Osteocyte (in vitro differentiated cells): ENCODE measurements at regions not wholly inside any gene's neighbourhood (a gene's known extent, or its start where the extent isn't known, plus 50 kb on each side); places are given as distances from the start of the nearest gene placed in this dataset.

ENCODE experiments used
- DNase-seq: peaks from one replicate; pipeline ENCODE4 v3.0.0; 2021; ENCODE audit warnings: mixed read lengths; ENCODE audit not compliant: unreplicated experiment; ENCODE audit errors: extremely low spot score
- H3K27ac Mint-ChIP-seq: one replicate; pipeline ENCODE4 v1.8.0; 2021; ENCODE audit warnings: mild to moderate bottlenecking, mixed read lengths; ENCODE audit not compliant: unreplicated experiment
- H3K27me3 Mint-ChIP-seq: one replicate; pipeline ENCODE4 v1.8.0; 2021; ENCODE audit warnings: mixed read lengths; ENCODE audit not compliant: unreplicated experiment
- H3K36me3 Mint-ChIP-seq: one replicate; pipeline ENCODE4 v1.8.0; 2021; ENCODE audit warnings: mixed read lengths; ENCODE audit not compliant: unreplicated experiment
- H3K4me1 Mint-ChIP-seq: one replicate; pipeline ENCODE4 v1.8.0; 2021; ENCODE audit warnings: mixed read lengths; ENCODE audit not compliant: unreplicated experiment
- H3K4me3 Mint-ChIP-seq: one replicate; pipeline ENCODE4 v1.8.0; 2021; ENCODE audit warnings: mild to moderate bottlenecking, moderate library complexity, mixed read lengths; ENCODE audit not compliant: unreplicated experiment
- H3K9me3 Mint-ChIP-seq: one replicate; pipeline ENCODE4 v1.8.0; 2021; ENCODE audit warnings: mixed read lengths; ENCODE audit not compliant: unreplicated experiment
- CTCF ChIP-seq: fragments of 200-600 bp; sonication (generic); IDR thresholded peaks from 2 replicates; pipeline ENCODE4 v1.5.0; 2021; ENCODE audit warnings: antibody characterized with exemption, mild to moderate bottlenecking, moderate library complexity

GRCh38 chr2:19201911-19202462 lies 156.4 kb downstream of the OSR1 start:
- no peaks in the 10 kb centered on the region for H3K36me3 Mint-ChIP-seq
- no peak for DNase-seq
- H3K27ac Mint-ChIP-seq = no peak overlapping the region
- H3K27me3 Mint-ChIP-seq = no peaks in the 10 kb centered on the region
- no peaks in the 10 kb centered on the region for H3K4me1 Mint-ChIP-seq
- H3K4me3 Mint-ChIP-seq = no peak overlapping the region
- no peak for TF ChIP-seq CTCF
- H3K9me3 Mint-ChIP-seq = peaks cover 6% of the 10 kb centered on the region

GRCh38 chr2:19198381-19198780 lies 160.0 kb downstream of the OSR1 start:
- Mint-ChIP-seq H3K27ac (no peak overlapping the region), H3K9me3 (peaks cover 9% of the 10 kb centered on the region), H3K27me3 (no peaks in the 10 kb centered on the region), H3K4me3 (no peak overlapping the region), H3K36me3 (peaks cover 2% of the 10 kb centered on the region), H3K4me1 (no peaks in the 10 kb centered on the region)
- TF ChIP-seq CTCF = no peak
- DNase-seq = no peak

GRCh38 chr2:19195661-19196060 lies 162.8 kb downstream of the OSR1 start:
- no peaks in the 10 kb centered on the region for H3K4me1 Mint-ChIP-seq
- no peak for DNase-seq
- peaks cover 9% of the 10 kb centered on the region for H3K9me3 Mint-ChIP-seq
- no peaks in the 10 kb centered on the region for H3K27me3 Mint-ChIP-seq
- H3K4me3 Mint-ChIP-seq = no peak overlapping the region
- TF ChIP-seq CTCF = no peak
- H3K27ac Mint-ChIP-seq = no peak overlapping the region
- peaks cover 2% of the 10 kb centered on the region for H3K36me3 Mint-ChIP-seq

GRCh38 chr2:19189391-19189790 lies 169.0 kb downstream of the OSR1 start:
- H3K9me3 Mint-ChIP-seq = no peaks in the 10 kb centered on the region
- H3K4me3 Mint-ChIP-seq = no peak overlapping the region
- TF ChIP-seq CTCF = no peak
- no peaks in the 10 kb centered on the region for H3K36me3 Mint-ChIP-seq
- H3K27ac Mint-ChIP-seq = no peak overlapping the region
- H3K4me1 Mint-ChIP-seq = no peaks in the 10 kb centered on the region
- DNase-seq = no peak
- H3K27me3 Mint-ChIP-seq = no peaks in the 10 kb centered on the region

GRCh38 chr2:19187323-19188020 lies 171.0 kb downstream of the OSR1 start:
- H3K27me3 Mint-ChIP-seq = peaks cover 3% of the 10 kb centered on the region
- peaks cover under 1% of the 10 kb centered on the region for H3K9me3 Mint-ChIP-seq
- no peaks in the 10 kb centered on the region for H3K36me3 Mint-ChIP-seq
- H3K4me3 Mint-ChIP-seq = no peak overlapping the region
- H3K4me1 Mint-ChIP-seq = no peaks in the 10 kb centered on the region
- DNase-seq = no peak
- no peak overlapping the region for H3K27ac Mint-ChIP-seq
- TF ChIP-seq CTCF = no peak
